ENCODE measurements at regions not wholly inside any gene's neighbourhood (a gene's known extent, or its start where the extent isn't known, plus 50 kb on each side); places are given as distances from the start of the nearest gene placed in this dataset.

GRCh38 chr11:19451609-19452008 is 210.9 kb upstream of the E2F8 start:
- TF ChIP-seq, protein P1, sequence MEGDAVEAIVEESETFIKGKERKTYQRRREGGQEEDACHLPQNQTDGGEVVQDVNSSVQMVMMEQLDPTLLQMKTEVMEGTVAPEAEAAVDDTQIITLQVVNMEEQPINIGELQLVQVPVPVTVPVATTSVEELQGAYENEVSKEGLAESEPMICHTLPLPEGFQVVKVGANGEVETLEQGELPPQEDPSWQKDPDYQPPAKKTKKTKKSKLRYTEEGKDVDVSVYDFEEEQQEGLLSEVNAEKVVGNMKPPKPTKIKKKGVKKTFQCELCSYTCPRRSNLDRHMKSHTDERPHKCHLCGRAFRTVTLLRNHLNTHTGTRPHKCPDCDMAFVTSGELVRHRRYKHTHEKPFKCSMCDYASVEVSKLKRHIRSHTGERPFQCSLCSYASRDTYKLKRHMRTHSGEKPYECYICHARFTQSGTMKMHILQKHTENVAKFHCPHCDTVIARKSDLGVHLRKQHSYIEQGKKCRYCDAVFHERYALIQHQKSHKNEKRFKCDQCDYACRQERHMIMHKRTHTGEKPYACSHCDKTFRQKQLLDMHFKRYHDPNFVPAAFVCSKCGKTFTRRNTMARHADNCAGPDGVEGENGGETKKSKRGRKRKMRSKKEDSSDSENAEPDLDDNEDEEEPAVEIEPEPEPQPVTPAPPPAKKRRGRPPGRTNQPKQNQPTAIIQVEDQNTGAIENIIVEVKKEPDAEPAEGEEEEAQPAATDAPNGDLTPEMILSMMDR (IDR thresholded peaks at IDR 0.05; ENCODE audit: insufficient read depth, low read length): no peak
- TF ChIP-seq POLR2AphosphoS5 (IDR thresholded peaks at IDR 0.05; ENCODE audit: low read depth): no peak
- TF ChIP-seq GABPA (IDR thresholded peaks at IDR 0.05; ENCODE audit: low read depth): no peak

Data from HL-60 (cell line).